WTC11 (cell line): ENCODE measurements at regions not wholly inside any gene's neighbourhood (a gene's known extent, or its start where the extent isn't known, plus 50 kb on each side); places are given as distances from the start of the nearest gene placed in this dataset.

Experiments used
- ATAC-seq: fragments of 200-7000 bp; cut with Tn5 transposase; 2 replicates; pipeline ENCODE4 v1.10.0; 2021; ENCODE audit warnings: mild to moderate bottlenecking, moderate library complexity
- CTCF ChIA-PET: fragments of 300-600 bp; sonication (Branson Sonifier 250); formaldehyde crosslinking; loops from one replicate; lab custom pipeline; 2021; ENCODE audit warnings: antibody characterized with exemption; lab: Charles Lee
- POLR2A ChIA-PET: fragments of 350-600 bp; sonication (Branson Sonifier 250); formaldehyde crosslinking; loops from one replicate; lab custom pipeline; 2021; ENCODE audit warnings: antibody characterized with exemption; lab: Charles Lee
- DNase-seq: peaks from one replicate; pipeline ENCODE4 v3.0.0; 2021; ENCODE audit warnings: low spot score
- H3K27ac Mint-ChIP-seq: 2 replicates; pipeline ENCODE4 v1.8.0; 2021; ENCODE audit warnings: mixed read lengths
- H3K27me3 Mint-ChIP-seq: 2 replicates; pipeline ENCODE4 v1.8.0; 2021; ENCODE audit warnings: low read depth, mild to moderate bottlenecking, moderate library complexity, mixed read lengths
- H3K36me3 Mint-ChIP-seq: 2 replicates; pipeline ENCODE4 v1.8.0; 2021; ENCODE audit warnings: mixed read lengths
- H3K4me1 Mint-ChIP-seq: 2 replicates; pipeline ENCODE4 v1.8.0; 2022; ENCODE audit warnings: mixed read lengths
- H3K4me3 Mint-ChIP-seq: 2 replicates; pipeline ENCODE4 v1.8.0; 2021; ENCODE audit warnings: mild to moderate bottlenecking, moderate library complexity, mixed read lengths
- H3K9me3 Mint-ChIP-seq: 2 replicates; pipeline ENCODE4 v1.8.0; 2021; ENCODE audit warnings: mixed read lengths
- CBFB ChIP-seq: sonication (generic); formaldehyde crosslinking; IDR thresholded peaks from 2 replicates; pipeline ENCODE4 v1.8.1; 2022; ENCODE audit warnings: mild to moderate bottlenecking, low read depth, missing genetic modification reagents
- ELF4 ChIP-seq: sonication (generic); formaldehyde crosslinking; IDR thresholded peaks from 2 replicates; pipeline ENCODE4 v1.8.1; 2022; ENCODE audit warnings: low read depth, mild to moderate bottlenecking, moderate library complexity, missing genetic modification reagents
- EMX1 ChIP-seq: fragments of 250-450 bp; sonication (Bioruptor Pico); IDR thresholded peaks from 2 replicates; pipeline ENCODE4 v1.8.0; 2021; ENCODE audit warnings: mild to moderate bottlenecking
- ERG ChIP-seq: fragments of 250-450 bp; sonication (Bioruptor Pico); IDR thresholded peaks from 2 replicates; pipeline ENCODE4 v1.8.0; 2021; ENCODE audit warnings: mild to moderate bottlenecking
- IRF2 ChIP-seq: sonication (generic); formaldehyde crosslinking; IDR thresholded peaks from 2 replicates; pipeline ENCODE4 v1.8.0; 2022; ENCODE audit warnings: low read depth, missing genetic modification reagents, borderline replicate concordance
- NFE2L1 ChIP-seq: sonication (generic); formaldehyde crosslinking; IDR thresholded peaks from 2 replicates; pipeline ENCODE4 v1.8.1; 2023; ENCODE audit warnings: missing genetic modification reagents
- PRDM15 ChIP-seq: sonication (generic); formaldehyde crosslinking; IDR thresholded peaks from 2 replicates; pipeline ENCODE4 v1.8.0; 2022; ENCODE audit warnings: missing genetic modification reagents
- SMAD3 ChIP-seq: sonication (generic); formaldehyde crosslinking; IDR thresholded peaks from 2 replicates; pipeline ENCODE4 v1.8.0; 2022; ENCODE audit warnings: missing genetic modification reagents, mild to moderate bottlenecking, borderline replicate concordance
- SP1 ChIP-seq: sonication (generic); formaldehyde crosslinking; conservative IDR thresholded peaks from 2 replicates; pipeline ENCODE4 v1.8.1; 2022; ENCODE audit warnings: missing genetic modification reagents
- TP53 ChIP-seq: sonication (generic); formaldehyde crosslinking; IDR thresholded peaks from 2 replicates; pipeline ENCODE4 v1.8.1; 2023; ENCODE audit warnings: mild to moderate bottlenecking, missing genetic modification reagents
- ZNF423 ChIP-seq: fragments of 250-450 bp; sonication (Bioruptor Pico); IDR thresholded peaks from 2 replicates; pipeline ENCODE4 v2.1.2; 2022; ENCODE audit warnings: mild to moderate bottlenecking, moderate library complexity
- ZNF425 ChIP-seq: fragments of 250-450 bp; sonication (Bioruptor Pico); conservative IDR thresholded peaks from 2 replicates; pipeline ENCODE4 v1.9.0; 2021; ENCODE audit warnings: mild to moderate bottlenecking
- TF ChIP-seq, protein P1 (sequence below): fragments of 250-450 bp; sonication (Bioruptor Pico); IDR thresholded peaks from 2 replicates; pipeline ENCODE4 v1.9.0; 2021; ENCODE audit warnings: mild to moderate bottlenecking
- TF ChIP-seq, protein P2 (sequence below): sonication (generic); formaldehyde crosslinking; IDR thresholded peaks from 2 replicates; pipeline ENCODE4 v1.8.0; 2022; ENCODE audit warnings: mild to moderate bottlenecking, missing genetic modification reagents

DNA sequence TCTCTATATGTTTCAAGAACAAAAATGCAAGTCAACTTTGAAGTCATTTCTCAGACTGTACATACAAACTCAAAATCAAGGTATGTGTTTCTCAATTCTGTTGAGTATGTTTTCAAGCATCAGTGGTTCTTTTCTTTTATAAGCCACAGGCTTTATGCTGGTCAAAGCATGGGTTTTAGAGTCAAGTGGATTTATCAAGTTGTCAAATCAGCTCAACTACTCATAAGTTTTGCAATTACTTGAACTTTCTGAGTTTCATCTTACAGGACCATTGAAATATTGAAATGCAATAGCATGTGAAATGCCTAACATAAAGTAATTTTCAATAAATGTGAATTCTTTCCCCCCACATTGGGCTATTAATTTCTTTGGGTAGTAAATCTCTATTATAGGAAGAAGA is 239.9 kb upstream of the DKK2 start:
- TF ChIP-seq, protein P1, sequence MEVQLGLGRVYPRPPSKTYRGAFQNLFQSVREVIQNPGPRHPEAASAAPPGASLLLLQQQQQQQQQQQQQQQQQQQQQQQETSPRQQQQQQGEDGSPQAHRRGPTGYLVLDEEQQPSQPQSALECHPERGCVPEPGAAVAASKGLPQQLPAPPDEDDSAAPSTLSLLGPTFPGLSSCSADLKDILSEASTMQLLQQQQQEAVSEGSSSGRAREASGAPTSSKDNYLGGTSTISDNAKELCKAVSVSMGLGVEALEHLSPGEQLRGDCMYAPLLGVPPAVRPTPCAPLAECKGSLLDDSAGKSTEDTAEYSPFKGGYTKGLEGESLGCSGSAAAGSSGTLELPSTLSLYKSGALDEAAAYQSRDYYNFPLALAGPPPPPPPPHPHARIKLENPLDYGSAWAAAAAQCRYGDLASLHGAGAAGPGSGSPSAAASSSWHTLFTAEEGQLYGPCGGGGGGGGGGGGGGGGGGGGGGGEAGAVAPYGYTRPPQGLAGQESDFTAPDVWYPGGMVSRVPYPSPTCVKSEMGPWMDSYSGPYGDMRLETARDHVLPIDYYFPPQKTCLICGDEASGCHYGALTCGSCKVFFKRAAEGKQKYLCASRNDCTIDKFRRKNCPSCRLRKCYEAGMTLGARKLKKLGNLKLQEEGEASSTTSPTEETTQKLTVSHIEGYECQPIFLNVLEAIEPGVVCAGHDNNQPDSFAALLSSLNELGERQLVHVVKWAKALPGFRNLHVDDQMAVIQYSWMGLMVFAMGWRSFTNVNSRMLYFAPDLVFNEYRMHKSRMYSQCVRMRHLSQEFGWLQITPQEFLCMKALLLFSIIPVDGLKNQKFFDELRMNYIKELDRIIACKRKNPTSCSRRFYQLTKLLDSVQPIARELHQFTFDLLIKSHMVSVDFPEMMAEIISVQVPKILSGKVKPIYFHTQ (CRISPR knock-in tag): no peak
- TF ChIP-seq PRDM15 (CRISPR knock-in tag) (no peak), ERG (no peak), TP53 (CRISPR knock-in tag) (no peak), CBFB (CRISPR knock-in tag) (no peak), ZNF425 (CRISPR knock-in tag) (no peak), NFE2L1 (CRISPR knock-in tag) (no peak), ZNF423 (CRISPR knock-in tag) (no peak), IRF2 (CRISPR knock-in tag) (no peak), ELF4 (CRISPR knock-in tag) (no peak), EMX1 (CRISPR knock-in tag) (no peak), SP1 (no peak), SMAD3 (CRISPR knock-in tag) (no peak)
- TF ChIP-seq, protein P2, sequence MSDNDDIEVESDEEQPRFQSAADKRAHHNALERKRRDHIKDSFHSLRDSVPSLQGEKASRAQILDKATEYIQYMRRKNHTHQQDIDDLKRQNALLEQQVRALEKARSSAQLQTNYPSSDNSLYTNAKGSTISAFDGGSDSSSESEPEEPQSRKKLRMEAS: no peak
- Mint-ChIP-seq H3K36me3 (no peaks in the 10 kb centered on the region), H3K4me3 (no peak overlapping the region), H3K4me1 (no peaks in the 10 kb centered on the region), H3K9me3 (no peaks in the 10 kb centered on the region), H3K27me3 (no peaks in the 10 kb centered on the region; the same call in 1 of the 2 replicates), H3K27ac (no peak overlapping the region)
- ATAC-seq (no peak), DNase-seq (no peak)
- POLR2A ChIA-PET: no interaction called here
- CTCF ChIA-PET: no interaction called here

GRCh38 chr4:107275225-107275624 is 239.1 kb upstream of the DKK2 start:
- ChIA-PET POLR2A (no interaction called here), CTCF (no interaction called here)
- DNase-seq (no peak), ATAC-seq (no peak)
- Mint-ChIP-seq H3K9me3 (no peaks in the 10 kb centered on the region), H3K4me1 (no peaks in the 10 kb centered on the region), H3K4me3 (no peak overlapping the region), H3K27me3 (no peaks in the 10 kb centered on the region; the same call in 1 of the 2 replicates), H3K36me3 (no peaks in the 10 kb centered on the region), H3K27ac (no peak overlapping the region)
- no peak for TF ChIP-seq ZNF425 (CRISPR knock-in tag)
